SH-SY5Y (cell line): ENCODE measurements at regions not wholly inside any gene's neighbourhood (a gene's known extent, or its start where the extent isn't known, plus 50 kb on each side); places are given as distances from the start of the nearest gene placed in this dataset.

Experiments
- GATA2 ChIP-seq: IDR thresholded peaks from 2 replicates; pipeline ENCODE4 v1.6.1; 2011; ENCODE audit warnings: mild to moderate bottlenecking, low read depth, low read length
- GATA3 ChIP-seq: IDR thresholded peaks from 2 replicates; pipeline ENCODE4 v1.6.1; 2011; ENCODE audit warnings: low read depth, mild to moderate bottlenecking, low read length, moderate library complexity

GRCh38 chr13:68490594-68490993 lies 1260.5 kb upstream of the PCDH9 start:
- TF ChIP-seq GATA2 (no peak), GATA3 (no peak)
